Activated CD4-positive, alpha-beta T cell treated with anti-CD3 and anti-CD28 coated beads, Interleukin-2, Interleukin-4, amounts not matched to agents 100 ng/mL and 50 ng/mL, durations not matched to agents 16 hours and 8 hours (primary cell): ENCODE measurements at regions not wholly inside any gene's neighbourhood (a gene's known extent, or its start where the extent isn't known, plus 50 kb on each side); places are given as distances from the start of the nearest gene placed in this dataset.
A peak's percentile ranks its signal among the peaks of the same experiment; 100 is the strongest.

ENCODE experiments used
- DNase-seq: peaks from one replicate; pipeline ENCODE4 v3.0.0-alpha.2; 2020; ENCODE audit warnings: low spot score

DNA sequence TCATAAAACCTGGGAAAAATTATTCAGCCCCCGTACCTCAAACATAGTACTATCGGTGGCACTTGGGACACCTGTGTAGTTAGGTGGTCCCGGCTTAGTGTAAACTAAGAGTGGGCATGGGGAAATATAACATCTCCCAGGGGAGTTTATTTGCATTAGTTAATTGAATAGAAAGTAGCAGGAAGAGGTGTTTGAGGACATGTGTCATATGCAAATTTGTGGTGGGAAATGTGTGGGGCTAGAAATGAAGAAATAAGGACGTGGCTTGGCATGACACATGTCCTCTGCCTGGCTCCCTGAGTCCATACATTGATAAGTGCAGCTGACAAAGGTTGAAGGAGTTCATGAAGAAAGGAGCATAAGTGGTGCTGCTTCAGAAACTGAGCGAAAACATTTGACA lies 483.6 kb downstream of the SH2D1A start:
- DNase-seq = peak; percentile 3

DNA sequence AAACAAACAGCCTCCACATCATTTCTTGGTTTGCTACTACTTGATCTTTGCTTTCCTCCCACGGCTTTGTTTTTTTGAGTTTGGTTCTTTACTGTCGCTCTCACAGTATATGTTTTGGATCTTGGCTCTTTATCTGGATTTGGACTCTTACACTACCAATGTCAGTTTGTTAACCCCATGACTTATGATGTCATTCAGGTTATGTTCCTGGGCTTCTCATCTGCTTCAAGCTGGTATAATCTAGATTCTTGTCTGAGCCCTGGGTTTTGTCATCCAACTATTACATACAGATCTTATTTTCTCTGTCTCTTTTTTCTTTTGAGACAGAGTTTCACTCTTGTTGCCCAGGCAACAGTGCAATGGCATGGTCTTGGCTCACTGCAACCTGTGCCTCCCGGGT lies 482.9 kb upstream of the TEX13C start:
- DNase-seq = no peak

- DNase-seq = no peak
Measured at GRCh38 chrX:124842205-124842604, 477.5 kb upstream of the TEX13C start.

DNA sequence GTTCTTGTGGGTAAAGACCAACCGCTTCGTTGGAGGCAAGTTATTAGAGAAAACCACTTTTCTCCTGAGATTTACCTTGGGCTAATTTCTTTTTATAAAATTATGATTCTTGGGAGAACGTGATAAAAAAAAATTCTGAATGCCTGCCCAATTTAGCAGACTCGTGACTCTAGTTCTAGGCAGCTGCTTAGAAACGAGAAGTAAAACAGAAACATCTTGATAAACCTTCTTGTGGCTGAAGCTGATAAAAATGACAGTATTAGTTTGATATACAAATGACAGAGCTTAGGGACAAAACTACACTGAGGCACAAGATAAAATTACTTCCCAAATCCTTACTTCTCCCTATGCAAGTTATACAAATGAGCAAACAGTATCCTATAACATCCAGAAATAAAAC lies 458.9 kb upstream of the TEX13C start:
- DNase-seq = no peak

DNA sequence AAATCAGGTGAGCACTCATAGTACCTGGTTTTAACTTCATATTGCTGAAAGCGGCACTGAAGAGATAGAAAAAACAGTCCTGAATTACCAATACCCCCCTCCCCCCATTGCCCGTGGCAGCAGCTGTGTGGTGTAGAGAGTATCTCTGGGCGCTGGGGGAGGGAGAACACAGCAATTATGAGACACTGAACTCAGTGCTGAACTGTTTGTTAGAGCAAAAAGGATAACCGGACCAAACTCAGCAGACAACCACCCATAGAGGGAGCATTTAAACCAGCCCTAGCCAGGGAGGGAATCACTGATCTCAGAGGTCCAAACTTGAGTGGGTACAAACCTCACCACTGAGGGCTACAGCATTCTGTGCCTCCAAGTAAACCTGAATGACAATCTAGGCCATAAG lies 457.4 kb upstream of the TEX13C start:
- DNase-seq = no peak

- DNase-seq = no peak
Measured at GRCh38 chrX:124863303-124863702, 456.4 kb upstream of the TEX13C start.

DNA sequence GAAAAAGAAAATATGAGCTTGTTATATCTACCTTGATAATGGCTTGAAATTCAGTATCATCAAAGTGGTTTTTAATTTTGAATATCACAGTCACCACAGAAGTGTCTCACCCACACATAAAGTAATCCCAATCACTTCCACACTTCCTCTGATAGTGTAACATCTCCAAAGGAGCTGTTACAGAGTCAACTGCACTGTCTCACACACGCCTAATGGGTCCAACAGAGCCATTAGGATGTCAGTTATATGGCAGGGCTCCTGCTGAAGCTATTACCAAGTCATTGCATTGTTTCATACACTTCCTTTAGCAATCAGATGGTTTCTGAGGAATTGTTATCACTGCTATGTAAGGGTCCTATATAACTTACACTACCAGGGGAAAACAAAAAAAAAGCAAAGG lies 432.1 kb upstream of the TEX13C start:
- no peak for DNase-seq

- DNase-seq = no peak
Measured at GRCh38 chrX:124895947-124896346, 423.7 kb upstream of the TEX13C start.

DNA sequence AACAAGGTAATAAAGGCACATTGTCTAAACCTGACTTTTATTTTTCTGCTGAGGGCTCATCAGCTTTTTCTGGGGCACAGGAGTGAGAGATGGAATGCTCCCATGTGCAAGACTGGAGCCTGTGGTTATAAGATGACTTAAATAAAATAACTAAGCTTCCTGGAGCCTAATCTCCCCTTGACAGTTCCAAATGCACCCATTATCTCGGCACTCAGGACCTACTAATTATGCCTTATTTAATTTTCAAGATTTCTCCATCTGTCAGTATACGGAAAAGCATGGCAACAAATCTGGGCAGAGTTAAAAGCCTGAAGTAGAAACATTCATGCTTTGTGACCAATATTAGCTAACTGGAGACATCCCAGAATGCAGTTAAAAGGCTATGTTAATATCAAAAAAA lies 416.7 kb upstream of the TEX13C start:
- DNase-seq = no peak

DNA sequence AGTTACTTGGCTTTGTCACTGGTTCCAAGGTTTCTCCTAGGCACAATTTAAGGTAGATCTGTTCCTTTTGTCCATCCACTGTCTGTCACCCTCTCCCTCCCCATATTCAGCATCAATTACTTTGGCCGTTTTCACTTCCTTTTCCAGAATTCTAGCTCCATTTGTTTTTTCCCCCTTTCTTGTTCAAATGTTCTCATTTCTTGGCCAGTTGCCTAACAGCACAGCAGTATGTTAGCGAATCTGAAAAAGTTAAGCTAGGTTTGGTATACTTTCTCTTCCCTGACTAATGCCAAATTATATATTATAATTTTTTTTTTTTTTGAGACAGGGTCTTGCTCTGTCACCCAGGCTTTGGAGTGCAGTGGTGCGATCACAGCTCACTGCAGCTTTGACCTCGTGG lies 409.1 kb upstream of the TEX13C start:
- DNase-seq = no peak

- no peak for DNase-seq
Measured at GRCh38 chrX:124917011-124917410, 402.7 kb upstream of the TEX13C start.

DNA sequence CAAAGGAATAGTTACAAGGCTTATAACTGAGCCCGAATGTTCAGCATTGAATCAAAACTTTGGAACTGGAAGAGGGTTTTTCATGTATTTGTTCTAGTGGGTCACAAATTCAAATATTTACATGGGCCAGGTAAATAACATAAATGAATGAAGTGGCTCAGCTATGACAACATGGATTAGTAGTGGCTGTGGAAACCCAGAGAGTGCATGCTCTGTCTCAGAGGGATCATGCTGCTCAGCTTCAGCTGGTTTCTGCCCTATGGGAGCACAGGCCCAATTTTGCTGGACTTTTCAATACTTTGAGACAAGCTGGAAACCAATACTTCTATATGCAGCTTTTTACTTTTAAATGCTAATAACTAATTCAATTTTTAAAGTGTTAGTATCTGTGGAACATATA lies 394.0 kb upstream of the TEX13C start:
- no peak for DNase-seq

GRCh38 chrX:124931241-124931640 lies 388.4 kb upstream of the TEX13C start:
- DNase-seq = no peak

GRCh38 chrX:124931958-124932357 lies 387.7 kb upstream of the TEX13C start:
- no peak for DNase-seq

- no peak for DNase-seq
Measured at GRCh38 chrX:124938715-124939114, 381.0 kb upstream of the TEX13C start.

- DNase-seq = no peak
Measured at GRCh38 chrX:124940531-124940930, 379.1 kb upstream of the TEX13C start.

GRCh38 chrX:124954402-124954801 lies 365.3 kb upstream of the TEX13C start:
- no peak for DNase-seq

DNA sequence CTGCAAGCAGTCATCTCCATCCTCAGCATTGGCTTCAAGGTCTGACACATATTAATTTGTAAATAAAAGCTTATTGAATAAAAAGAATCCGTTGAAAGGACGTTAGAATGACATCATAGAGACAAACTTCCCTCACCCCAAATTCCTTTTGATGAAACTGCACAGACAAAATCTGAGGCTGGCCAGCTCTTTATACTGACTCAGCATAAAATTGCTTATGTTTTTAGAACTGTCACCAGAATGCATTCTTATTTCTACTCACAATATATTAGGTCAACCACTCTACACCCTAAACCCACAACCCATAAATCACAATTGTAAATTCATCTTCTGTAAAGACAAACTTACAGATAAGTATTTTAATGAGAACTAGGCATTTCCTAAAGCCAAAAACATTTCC lies 359.2 kb upstream of the TEX13C start:
- DNase-seq = no peak

- DNase-seq = no peak
Measured at GRCh38 chrX:124963717-124964116, 356.0 kb upstream of the TEX13C start, which contains the start of gene TENM1. TSS of gene TENM1 (minus strand) at chrX:124963817.

DNA sequence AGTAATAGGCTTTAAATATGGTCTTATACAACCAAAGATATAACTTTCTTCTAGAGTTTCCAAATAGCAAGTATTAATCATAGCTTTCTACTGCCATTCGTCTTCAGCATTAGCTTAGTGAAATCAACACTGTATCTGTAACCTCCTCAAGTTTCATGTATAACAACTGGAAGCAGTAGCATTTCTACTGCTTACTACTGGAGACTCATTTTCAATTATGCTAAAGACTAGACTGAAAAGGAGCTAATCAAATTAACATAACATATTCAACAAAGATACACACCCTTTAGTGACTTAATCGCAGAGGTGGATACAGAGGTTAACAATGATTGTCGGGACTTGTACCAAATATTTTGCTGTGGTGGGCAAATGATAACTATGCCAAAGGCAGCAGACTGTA lies 344.2 kb upstream of the TEX13C start:
- DNase-seq = no peak

DNA sequence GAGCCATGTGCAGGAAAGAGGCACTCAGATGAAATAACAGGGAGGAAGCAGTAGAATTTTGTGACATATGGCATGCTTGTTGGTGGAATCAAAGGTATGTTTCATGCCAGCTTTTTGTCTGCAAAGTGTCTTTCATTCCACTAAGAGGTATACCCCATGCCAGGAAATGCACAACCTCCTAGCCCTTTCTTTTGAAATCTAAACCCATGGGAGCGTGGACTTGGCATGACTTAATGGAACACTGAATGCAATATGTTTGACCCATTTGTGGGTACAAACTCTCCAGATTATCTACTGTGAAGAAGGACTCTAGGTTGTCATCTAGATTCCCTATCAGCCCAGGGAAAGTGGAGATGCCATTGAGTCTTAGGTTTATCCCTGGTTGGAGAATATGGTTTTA lies 338.3 kb upstream of the TEX13C start:
- DNase-seq = no peak

DNA sequence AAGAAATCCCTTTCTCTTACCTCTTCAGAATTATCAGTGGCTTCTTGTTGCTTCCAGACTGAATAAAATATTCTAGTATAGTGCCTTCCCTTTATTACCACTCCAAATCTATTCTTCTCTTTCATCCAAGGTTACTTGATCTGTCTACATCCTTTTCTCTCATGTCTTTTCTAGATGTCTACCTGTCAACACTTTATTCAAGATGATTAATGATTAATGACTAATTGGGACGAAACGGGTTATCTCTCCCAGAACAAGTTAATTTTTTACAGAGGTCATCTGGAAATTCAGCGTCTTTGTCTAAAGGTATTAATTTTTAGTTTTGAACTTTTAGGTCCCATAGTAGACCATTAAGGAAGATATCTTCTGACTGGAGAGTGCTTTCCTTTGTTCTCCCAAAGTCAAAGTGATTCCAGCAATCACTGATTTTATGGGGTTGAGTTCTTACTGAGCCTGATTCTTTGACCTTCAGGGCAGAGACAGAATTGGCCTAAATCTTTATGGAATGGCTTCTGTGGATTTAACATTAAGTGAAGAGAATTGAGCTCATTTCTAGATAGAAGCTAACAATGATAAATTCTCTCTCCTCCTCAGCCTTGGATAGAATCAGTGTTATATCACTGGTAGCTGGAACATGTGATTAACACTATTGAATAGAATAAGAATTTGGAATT lies 335.4 kb upstream of the TEX13C start:
- DNase-seq = no peak

DNA sequence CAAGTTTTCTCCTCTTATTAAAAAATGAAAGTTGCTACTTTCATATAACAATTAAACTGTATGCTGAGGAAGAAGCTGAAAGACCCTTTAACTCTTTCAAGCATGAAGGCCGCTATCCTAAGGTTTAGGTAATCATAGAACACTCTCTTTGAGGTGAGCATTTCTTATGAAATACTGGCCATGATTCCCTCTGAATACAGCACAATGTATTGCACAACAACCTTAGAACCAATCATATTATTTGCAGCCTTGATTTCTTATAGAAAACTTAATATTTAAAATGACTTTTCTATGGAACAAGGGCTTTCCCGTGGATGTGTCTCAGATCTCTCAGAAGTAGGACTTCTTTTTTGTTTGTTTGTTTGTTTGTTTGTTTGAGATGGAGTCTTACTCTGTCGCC lies 333.4 kb upstream of the TEX13C start:
- DNase-seq = no peak

DNA sequence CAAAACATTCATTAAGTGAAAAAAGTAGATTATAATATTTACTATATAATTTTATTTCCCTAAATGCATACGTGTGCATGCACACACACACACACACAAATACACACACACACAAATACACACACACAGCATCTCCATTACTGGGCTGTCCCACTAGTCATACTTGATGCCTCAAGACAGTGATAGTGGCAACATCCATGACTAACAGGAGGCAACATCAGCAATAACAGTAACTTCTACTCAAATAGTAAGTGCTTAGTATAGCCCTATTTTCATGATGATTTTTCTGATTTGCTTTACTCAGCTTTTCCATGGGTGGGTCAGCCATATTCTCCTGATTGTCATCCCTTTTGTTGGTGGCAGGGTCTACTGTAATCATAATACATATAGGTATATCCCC lies 325.9 kb upstream of the TEX13C start:
- DNase-seq = no peak

- DNase-seq = no peak
Measured at GRCh38 chrX:124994404-124994803, 325.3 kb upstream of the TEX13C start.
